ENCODE measurements at regions not wholly inside any gene's neighbourhood (a gene's known extent, or its start where the extent isn't known, plus 50 kb on each side); places are given as distances from the start of the nearest gene placed in this dataset.
A peak's percentile ranks its signal among the peaks of the same experiment; 100 is the strongest.

DNA sequence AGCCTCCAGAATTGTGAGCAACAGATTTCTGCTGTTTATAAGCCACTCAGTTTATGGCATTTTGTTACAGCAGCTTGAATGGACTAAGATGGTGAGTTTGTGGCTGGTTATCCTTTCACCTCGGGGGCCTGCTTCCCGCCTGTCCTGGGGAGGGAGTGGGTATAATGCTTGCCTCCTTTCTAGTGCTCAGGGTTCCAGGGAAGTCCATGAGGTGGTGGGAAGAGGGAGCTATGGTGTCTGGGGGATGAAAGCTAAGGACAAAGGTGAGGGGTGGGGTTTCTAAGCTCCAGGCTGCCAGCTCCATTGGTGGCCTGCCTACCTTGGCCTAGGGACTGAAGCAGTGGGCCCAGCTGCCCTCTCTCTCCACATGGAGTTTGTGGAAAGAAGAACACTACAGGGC, 50.2 kb upstream of the SDK2 start:
- no peak for DNase-seq

DNA sequence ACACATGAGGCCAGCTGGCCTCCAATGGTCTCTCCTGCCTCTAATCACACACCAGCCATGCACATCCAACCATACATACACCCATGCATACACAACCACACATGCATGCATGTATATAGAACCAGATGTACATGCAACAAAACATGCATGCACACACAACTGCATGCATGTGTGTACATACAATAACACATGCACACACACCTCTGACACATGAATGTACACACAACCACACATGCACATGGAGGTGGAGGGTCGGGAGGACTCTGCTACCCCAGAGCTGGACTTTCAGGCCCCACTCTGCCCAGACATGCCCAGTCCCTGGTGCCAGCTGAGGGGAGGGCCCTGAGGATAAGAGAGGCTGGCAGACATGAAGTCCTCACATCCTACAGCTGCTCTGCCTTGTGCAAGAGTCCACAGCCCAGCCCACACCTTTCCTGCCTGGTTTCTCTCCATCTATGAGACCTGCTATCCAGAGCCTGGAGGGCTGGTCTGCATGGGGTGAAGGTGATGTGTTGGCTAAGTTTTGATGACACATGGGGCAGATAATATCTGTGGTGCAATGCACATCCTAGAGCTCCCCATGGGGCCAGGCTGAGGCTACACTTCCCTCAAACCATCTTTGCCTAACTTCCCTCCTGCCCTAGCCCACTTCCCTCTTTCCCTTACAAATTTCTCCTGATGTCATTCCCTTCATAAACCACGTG, 50.9 kb upstream of the SDK2 start:
- no peak for DNase-seq

DNA sequence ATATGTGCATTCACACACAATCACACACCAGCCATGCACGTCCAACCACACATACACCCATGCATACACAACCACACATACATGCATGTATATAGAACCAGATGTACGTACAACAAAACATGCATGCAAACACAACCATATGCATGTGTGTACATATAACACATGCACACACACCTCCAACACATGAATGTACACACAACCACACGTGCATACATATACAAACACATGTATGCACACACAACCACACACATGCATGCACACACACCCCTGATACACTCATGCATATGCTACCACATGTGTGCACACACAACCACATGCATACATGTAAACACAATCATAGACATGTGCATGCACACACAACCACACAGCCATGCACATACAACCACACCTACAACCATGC, 52.0 kb upstream of the SDK2 start:
- no peak for DNase-seq

DNA sequence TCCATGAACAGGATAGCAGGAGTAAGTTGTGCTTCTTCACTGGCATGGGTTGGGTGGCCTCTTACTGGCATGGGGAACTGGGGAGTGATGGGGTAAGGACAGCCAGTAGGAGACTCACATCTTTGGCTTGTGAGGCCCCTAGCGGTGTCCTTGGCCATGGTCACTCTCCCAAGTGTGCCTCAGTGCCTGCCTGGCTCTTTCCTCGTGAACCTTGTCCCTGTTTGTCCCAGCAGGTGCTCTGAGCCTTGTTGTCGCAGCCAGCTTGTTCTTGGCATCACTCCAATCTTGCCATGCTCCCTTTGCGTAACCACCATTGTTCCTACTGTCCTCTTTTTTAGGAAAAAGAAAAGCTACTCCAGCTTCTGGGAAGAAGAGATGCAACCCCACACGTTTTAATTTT, 53.6 kb upstream of the SDK2 start:
- no peak for DNase-seq

DNA sequence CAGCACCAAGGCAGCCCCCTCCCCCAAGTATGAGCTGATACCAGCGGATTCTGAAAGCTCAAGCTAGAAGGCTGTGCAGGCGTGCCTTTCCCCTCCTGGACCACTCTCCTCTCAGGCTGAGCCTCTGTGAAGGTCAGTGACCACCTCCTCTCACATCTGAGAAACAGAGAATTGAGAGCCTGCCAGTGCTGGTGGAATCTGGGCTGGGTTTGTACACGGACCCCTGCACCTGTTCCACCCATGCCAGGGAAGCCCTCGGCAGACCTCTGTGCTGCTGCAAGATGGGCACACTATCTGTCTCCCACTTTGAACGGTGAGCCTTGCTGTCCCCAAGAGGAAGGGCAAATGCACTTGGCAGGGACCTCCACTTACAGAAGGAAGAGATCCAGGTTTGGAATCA, 54.7 kb upstream of the SDK2 start:
- no peak for DNase-seq

DNA sequence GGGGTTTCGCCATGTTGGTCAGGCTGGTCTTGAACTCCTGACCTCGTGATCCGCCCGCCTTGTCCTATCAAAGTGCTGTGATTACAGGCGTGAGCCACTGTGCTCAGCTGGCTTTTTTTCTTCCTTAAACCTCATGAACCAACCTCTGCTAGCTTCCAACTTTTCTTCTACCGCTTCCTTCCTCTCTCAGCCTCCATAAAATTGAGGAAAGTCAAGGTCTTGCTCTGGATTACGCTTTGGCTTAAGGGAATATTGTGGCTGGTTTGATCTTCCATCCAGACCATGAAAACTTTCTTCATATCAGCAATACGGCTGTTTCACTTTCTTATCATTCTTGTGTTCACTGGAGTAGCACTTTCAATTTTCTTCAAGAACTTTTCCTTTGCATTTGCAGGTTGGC, 57.5 kb upstream of the SDK2 start:
- no peak for DNase-seq

DNA sequence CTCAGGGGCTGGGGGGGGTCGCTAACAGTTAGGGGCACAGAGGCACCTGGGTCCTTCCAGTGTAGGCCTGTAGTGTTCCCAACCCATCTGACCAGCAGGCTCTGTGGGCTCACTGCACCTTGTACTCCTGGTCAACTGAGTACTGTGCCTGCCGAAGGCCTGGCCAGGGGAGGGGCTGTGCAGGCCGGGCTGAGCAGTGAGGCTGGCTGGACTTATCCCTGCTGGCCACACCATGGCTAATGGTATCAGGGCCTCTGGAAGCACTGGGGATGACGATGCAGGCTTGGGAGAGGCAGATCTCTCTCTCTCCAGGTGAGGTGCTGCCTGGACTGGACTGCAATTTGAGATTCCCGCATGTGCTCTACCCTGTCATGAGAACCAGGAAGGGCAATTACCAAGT, 58.9 kb upstream of the SDK2 start:
- no peak for DNase-seq

DNA sequence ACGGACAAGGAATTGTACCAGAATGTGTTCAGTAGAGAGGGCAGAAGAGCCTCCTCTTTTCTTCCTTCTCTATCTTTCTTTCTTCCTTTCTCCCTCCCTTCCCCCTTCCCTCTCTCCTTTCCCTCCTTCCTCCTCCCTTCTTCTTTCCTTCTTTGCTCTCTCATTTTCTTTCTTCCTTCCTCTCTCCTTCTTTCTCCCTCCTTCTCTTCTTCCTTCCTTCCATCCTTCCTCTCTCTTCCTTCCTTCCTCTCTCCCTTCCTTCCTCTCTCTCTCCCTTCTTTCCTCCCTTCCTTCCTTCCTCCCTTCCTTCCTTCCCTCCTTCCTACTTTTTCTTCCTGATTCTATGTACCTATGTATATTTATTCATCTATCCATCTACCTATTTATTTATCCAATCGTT, 59.7 kb upstream of the SDK2 start:
- DNase-seq, result no peak

DNA sequence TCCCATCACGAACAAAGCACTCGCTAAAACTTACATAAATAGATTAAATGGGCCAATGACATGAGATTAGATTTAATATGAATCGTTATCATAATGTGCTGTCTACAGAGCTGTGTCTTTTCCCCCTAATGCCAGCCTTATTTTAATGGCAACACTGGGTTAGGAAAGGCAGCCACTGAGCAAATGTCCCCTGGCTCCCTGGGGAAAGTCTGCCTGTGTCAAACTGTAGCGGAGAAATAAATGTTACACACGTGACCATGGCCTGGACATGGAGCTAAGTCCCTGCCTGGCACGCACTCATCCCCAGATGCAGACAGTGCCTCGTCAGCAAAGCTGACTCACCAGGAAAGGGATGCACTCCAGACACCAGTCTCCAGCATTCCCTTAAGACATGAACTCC, 61.3 kb upstream of the SDK2 start:
- DNase-seq, result no peak

DNA sequence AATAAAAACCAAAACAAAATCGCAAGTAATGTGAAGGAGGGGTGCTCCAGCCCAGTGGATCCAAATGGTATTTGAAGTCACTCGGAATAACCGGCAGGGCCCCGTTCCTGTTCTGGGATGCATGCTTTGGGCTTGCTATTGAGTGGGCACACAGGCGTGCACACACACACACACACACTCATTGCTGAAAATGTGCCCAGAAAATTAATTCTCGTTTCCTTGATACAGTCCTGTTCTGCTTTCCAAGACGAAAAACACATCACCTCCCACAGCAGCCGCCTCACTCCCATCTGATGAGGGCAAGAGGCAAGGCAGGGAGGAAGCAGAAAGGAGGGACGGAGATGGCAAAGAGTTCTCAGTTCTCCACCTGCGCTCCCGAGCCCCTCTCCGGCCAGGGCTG, 62.2 kb upstream of the SDK2 start:
- no peak for DNase-seq

DNA sequence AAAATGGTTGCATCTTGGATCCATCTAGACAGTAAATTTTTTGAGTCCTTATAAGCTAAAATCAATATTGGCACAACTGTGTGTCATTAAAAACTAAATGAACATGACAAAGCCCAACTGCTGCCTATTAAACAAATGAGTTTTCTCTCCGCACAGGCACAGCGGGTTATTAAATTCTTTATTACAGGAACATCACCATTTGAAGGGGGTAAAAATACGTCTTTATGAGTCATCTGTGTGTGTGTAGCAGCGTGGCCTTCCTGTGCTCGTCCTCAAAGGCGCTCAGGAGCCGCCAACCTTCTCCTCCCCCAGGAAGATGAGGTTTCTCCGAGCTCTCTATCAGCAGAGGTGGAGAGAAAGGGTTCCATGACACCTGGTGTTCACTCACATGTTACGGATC, 62.6 kb upstream of the SDK2 start:
- no peak for DNase-seq

DNA sequence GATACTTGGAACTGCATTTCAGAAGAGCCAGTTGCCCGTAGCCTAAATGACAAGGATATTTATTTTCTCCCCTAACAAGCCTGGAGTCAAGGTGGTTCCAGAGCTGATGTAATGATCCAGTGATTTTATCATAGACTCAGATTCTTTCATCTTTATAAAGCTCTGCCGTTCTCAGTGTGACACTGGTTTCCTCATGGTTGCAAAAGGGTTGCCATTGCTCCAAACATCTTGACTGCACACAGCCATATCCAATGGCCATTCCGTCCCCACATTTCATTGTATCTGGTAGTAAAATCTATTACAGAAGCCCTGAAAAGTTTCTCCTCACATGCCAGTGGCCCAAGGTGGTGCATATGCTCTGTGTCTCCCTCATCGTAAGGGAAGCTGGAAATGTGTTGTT, 63.1 kb upstream of the SDK2 start:
- DNase-seq, result no peak

DNA sequence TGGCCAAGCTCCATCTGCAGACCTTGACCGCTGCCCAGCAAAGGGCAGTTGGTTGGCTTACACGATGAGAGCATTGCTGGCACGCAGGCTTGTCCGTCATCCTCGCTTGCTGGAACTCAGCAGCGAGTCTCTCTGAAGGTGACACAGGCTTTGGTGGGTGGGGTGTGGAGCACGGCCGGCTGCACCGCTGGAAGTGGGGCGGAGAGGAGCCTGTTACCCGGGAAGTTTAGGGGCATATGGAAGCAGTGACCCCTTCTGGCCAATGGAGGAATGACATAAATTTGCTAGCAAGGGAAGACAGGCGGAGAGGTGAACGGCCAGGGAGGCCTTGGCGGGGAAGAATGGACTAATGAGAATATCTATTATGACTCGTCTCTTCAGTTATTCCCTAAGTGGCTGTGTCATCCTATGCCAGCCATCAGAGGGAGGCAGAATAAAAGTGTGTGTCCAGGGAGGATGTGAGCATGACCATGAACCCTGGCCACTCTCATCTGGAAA, 65.9 kb upstream of the SDK2 start:
- DNase-seq, result peak; percentile 55 to 62

DNA sequence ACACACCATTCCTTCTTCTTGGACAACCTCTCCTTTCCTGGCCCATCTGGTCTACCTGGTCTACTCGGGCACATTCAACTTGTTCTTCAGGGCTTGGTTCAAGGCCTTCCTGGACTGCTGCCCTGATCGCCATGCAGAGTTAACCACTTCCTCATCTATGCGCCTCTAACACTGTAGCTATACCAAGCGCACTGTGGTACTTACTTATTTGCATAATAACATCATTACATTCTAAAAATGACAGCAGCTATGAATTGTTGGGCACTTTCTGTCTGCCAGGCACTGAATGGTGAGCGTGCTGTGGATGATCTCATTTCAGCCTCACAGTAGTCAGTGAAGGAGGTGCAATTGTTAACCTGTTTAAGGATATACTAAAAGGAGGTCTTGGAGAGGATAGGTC, 66.9 kb upstream of the SDK2 start:
- DNase-seq, result no peak

DNA sequence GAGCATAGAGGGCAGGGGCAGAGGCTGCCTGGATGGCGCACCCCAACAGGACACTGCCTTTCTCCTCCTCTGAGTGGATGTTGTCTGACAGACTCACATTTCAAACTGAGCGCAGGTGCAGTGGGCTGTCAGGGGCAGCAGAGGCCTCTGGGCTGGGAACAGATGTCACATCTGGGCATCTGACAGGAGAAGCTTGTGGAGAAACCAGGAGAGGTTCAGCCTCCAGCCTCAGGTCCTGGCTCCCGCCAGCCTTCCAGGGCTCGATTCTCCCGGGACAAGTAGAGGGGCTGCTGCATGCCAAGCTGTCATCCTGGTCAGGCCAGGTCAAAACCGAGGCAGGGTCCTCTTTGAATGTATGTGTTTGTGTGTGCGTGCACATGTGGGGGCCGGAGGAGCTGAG, 67.7 kb upstream of the SDK2 start:
- DNase-seq, result no peak

DNA sequence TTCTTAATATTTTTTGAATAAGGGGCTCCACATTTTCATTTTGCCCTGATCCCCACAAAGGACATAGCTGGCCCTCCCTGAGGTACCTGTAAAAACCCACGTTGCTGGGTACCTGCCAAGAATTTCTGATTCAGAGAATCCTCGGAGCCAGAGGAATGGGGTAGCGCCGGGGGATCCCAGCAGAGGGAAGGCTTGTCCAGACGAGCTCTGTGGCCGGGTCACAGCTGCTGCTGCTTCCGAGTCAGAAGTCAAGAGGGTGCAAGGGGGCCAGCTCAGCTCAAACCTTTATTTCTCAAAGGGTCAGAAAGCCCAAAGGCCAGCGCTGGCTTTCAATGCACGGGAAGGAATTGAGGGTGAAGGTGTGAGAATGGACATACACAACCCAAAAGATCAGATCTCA, 68.9 kb upstream of the SDK2 start:
- no peak for DNase-seq

DNA sequence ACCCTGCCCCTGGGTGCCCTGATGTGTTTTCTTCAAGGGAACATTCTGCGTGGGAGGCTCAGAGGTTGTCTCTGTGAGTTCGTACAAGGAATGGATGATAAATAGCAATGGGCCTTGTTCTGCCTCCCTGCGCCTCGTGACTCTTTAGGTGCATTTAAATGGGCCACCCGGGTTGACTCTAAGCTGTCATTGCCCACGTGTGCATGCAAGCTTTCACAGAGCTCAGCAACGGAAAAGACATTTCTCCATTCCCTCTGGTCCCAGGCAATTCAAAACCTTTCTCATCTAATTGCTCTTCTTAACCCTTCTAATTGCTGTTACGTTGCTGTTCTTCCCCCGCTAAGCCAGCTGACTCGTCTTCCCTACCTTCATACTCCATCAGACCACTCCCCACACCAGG, 71.5 kb upstream of the SDK2 start:
- DNase-seq, result no peak

DNA sequence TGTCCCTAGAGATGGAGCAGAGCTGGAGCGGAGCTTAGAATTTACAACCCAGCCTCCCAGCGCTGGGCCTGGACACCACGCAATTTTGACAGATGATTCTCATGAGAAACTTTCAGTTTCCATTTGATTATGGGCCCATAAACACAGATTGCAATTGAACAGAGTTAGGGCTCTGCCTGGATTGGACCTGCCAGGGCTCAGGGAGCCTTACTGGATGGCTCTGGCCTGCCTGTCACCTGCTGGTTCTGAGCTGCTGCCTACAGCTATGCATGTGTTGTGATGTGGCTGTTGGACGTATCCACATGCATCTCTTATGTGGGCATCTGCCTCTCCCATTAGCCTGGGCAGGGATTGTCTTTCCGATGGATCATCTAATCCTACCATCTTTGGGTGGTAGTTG, 73.4 kb upstream of the SDK2 start:
- DNase-seq, result no peak

DNA sequence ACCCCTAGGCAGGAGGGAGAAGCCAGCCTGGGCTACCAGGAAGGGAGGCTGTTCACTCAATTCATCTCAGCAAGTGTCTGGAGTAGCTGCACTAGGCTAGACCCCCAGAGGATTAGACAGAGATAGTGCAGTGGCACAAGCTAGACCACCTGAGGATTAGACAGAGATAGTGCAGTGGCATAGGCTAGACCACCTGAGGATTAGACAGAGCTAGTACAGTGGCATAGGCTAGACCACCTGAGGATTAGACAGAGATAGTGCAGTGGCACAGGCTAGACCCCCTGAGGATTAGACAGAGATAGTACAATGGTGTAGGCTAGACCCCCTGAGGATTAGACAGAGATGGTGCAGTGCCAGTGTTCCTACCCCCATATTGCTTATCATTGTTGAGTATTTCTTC, 74.1 kb upstream of the SDK2 start:
- DNase-seq, result no peak

DNA sequence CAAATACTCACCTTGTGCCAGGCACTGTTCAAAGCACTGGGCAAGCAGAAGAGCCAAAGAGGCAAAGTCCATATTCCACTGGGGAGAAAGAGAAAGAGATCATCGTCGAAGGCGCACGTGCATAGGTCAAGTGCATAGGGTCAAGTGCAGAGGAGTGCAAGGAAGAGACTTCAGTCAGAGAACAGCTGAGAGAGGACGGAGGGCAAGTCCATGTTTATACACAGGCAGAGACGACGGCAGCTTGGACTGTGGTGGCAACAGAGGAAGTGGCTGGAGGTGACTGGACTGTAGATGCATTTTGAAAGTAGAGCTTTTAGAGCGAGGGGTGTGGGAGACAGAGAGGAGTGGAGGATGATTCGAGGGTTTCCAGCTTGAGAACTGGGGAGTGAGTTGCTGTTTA, 74.7 kb upstream of the SDK2 start:
- no peak for DNase-seq

DNA sequence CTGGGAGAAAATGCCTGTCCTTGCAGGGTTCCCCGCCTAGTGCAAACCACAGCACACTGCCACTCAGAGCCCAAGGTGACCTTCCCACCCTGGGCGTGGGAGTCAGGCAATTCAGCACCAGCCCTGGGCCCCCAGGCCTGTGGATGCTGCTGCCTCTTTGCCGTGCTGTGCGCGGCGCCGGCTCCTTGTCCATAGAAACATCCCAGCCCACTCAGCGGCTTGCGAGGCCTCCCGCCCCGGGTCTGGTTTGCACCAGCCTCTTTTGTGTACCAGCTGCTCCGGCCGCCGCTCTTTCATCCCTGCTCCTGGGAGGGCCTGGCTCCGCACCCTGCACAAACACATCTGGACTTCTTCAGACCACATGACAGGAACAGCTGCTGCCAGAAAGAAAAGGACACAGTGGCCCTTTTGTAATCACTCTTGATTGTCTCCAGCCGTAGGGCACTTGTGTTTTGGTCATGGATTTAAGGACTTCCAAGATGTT, 75.4 kb upstream of the SDK2 start:
- DNase-seq, result no peak

DNA sequence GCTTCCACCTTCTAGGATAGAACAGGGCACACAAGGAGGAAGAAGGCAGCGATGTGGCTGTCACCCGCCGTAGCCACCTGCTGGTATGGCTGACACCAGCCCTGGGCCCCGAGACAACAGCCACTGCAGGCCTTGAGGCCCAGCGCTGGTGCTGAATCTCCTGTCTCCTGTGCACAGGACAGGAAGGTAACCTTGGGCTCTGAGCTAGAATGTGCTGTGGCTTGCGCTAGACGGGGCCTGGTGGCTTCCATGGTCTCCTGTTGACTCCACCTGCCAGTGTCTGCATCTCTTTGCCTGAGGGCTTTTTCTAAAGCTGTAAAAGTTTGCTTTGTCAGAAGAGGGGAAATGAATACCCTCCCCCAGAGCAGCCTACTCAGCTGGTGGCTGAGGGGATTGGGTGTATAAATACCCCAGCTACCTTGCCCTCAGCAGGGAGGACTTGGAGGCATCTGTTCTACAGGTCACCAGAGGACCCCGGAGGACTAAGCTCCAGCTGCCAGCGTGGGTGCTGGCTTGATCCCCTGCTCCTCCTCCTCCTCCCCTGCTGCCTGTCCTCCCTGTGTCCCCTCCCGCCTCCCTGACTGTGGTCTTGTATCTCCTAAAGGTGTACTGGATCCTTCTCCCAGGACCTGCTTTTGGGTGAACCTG, 76.1 kb upstream of the SDK2 start:
- DNase-seq, result no peak

DNA sequence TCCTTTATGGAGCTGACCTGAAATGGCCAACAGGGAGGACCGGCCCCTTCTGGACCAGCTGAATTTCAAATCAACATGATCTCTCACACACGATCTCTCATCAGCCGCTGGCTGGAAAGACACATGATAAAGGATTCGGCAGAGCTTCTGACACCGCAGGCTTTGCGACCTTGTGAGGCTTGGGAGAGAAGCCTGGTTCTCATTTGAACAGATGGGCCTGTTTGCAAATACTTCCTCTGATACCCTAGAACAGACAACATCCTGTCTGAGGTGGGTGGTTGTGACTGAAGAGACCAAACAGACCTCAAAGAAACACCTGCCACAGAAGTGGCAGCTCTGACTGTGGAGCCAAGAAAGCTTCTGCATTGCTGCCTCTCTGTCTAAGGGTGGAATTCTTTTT, 77.9 kb upstream of the SDK2 start:
- DNase-seq, result peak; percentile 42 to 49

DNA sequence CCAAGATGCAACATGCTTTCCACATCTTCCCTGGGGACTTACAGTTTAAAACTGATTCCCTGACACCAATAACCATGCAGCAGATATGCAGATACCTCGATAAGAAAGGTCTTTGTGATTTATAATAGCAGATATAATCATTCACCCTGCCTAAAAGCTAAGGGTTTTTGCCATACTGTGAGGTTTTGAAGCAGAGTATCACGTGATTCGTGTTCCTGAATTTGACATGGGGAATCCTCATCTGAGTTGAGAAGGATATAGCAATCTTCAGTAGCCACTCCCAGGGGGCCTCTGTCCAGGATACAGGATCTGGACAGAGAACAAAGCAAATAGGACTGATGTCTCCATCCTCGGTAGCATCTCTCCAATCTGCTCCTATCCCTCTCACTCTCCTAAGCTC, 79.1 kb upstream of the SDK2 start:
- no peak for DNase-seq

DNA sequence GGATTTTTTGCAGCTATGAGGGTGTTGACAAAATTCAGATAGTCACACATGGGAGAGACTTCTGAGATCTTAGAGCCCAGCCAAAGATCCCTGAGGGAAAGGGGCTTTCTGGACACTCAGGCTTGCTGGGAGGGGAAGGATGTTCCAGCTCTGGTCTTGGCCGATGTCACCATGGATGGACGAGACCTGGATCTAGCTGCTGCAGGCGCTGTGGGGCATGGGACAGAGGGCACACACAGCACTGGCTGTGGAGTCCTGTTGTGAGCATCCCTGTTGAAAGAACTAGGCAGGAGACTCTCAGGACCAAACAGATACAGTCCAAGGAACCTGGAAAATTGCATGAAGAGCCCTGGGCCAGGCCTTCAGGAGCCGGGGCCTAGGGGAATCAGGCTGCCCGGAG, 80.1 kb upstream of the SDK2 start:
- no peak for DNase-seq
